SHP77 treated with DMSO at 0.1 percent for 48 hours (cell line): ENCODE measurements at regions not wholly inside any gene's neighbourhood (a gene's known extent, or its start where the extent isn't known, plus 50 kb on each side); places are given as distances from the start of the nearest gene placed in this dataset.
A peak's percentile ranks its signal among the peaks of the same experiment; 100 is the strongest.

Experiments used
- DNase-seq: peaks from one replicate; lab custom pipeline; 2025; lab: John Stamatoyannopoulos, UW

DNA sequence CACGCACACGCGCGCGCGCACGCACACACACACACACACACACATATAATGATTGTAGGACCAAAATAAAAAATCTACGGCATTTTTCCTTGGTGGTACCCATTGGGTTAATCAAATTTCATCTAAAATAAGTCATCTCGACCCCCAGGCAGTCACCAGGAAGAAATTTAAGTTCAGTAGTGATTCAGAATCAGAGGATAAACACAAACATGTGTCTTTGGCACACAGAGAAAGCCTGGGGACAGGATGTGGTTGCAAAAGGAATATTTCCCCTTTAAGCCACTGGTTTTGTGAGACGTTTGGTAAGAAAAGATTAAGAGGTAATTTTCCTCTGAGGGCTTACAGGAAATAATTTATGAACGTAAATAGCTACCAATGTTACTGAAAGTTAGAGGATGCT lies 171.6 kb upstream of the PIEZO2 start:
- DNase-seq: no peak

DNA sequence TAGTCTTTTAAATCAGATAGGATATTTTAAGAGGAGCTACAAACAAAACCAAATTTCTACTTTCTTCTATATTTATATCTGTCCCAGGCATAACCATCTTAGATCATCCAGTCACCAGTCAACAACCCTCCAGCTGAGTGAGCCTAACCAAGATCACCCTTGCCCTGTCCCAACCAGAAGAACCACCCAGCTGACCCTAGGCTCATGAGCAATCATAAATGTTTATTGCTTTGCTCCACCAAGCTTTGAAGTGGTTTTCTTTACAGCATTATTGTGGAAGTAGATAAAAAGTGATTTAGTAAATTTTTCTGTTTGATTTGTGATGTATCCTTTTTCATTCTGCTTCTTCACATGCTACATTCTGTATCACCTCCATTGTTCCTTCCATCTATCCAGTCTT lies 167.2 kb upstream of the PIEZO2 start:
- no peak for DNase-seq

DNA sequence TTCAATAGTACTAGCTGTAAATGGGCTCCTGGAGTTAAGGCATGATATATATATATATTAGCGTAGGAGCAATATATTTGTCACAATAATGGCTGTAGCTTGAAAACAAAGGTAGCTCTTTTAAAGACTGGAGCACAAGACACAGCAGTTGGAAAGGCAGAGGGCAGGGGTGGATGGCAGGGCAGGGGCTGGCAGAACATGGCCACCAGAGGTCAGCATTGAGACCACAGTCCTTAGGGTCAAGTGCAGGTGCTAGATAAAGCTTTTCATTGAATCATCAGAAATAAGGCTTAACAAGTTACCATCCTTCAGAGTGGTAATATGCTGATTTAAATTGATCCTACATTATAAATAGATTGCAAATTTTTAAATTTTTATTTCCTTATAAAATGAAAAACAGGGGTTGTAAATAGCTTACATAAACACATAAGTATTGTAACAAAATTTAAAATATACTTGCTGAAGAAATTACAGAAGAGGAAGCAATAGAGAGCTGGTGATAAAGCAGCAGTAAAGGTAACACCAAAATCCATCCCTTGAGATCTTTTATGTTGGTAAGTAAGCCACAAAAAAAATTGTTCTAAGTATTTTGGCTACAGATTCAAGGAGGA lies 161.2 kb upstream of the PIEZO2 start:
- DNase-seq: peak; percentile 5

DNA sequence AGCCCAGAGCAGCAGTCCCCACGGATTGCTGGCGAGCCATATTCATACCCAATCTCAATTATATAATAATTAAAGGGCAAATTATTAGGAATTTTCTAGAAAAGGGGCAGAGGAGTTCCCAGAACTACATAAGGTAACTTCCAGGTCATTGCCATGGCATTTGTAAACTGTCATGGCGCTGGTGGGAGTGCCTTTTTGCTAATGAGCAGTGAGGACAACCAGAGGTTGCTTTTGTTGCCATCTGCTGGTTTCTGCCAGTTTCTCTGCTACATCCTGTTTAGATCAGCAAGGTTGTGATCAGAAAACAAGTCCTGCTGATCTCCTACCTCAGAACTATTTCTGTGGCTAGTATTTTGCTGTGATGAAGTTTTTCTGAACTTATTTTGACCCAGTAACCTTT lies 159.8 kb upstream of the PIEZO2 start:
- DNase-seq: no peak

DNA sequence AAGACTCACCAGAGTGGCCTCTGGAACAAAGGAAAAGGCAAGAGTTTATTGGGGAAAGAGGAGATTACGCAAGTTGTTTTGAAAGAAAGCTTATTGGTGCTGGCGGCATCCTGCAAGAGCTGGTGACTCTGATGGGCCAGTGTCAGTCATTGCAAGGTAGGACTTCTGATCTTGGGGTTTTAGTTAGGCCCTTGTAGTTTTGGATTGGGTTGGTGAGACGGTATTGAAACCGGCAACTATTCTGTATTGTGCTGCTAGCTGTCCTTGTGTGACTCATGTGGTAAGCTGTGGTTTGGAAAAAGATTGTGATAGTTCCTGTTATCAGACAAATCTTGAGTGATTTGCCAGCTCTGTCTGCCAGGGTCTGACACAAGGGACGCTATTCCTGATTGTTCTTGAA lies 159.1 kb upstream of the PIEZO2 start:
- no peak for DNase-seq

DNA sequence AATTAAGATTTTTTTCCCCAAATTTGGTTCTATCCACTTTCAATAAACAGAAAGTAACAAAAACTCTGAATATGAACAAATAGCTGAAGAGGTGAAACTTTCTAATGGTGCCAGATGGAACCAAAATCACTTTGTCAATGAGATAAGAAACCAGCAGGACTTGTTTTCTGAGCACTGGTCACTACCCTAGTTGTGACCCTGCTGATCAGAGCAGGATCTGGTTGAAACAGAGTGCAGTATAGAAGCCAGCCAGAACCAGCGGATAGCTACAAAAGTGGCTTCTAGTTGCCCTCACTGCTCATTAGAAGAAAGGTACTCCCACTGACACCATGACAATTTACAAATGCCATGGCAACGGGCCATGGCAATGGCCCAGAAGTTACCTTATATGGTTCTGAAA lies 158.3 kb upstream of the PIEZO2 start:
- DNase-seq: no peak

DNA sequence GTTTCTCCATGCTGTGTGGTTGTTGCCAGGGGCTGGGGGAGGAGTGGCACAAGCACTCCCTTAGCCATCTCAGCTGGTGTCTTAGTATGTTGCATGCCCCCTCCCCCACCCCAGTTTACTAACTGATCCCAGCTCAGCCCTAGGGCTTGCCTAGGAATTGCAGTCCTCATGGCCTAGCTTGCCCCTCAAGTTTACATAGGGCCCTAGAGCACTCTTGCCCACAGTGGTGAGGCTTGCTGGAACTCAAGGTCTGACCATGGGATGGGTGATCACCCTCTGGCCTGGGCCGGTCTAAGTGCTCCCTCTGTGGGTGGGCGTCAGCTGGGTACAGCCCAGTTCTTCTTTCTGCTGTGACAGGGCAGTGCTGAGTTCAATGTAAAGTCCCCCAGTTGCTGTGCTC lies 156.1 kb upstream of the PIEZO2 start:
- no peak for DNase-seq

DNA sequence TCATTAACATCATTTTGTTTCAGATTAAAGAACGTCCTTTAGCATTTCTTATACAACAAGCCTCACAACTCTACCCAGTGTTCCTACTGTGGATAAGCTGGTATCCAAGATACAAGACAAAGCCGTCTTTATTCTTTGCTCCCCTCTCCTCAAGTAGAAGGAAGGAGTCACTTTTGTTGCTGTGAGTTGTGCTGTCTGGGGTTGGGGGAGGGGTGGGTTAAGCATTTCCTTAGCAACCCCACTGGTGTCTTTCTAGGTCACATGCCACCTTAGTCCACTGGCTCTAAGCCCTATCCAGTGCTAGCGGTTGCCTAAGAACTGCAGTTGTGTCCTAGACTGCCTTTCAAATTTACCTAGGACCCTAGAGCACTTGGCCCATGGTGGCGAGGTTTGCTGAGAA lies 155.6 kb upstream of the PIEZO2 start:
- no peak for DNase-seq

DNA sequence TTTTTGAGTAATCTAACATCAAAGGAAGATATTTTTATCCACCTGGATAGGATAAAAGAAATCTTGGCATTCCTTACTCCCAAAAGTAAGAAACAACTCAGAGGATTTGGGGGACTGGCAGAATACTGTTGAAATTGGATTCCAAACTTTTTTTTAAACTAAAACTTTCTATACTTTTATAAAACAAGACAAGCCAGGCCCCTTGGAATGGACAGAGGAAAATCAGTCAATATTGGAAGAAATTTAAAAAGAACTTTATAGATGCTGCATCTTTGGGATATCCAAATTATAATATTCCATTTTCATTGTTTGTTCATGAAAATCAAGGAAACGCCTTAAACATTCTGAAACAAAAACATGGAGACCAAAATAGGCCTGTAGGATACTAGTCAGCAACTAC lies 147.6 kb upstream of the PIEZO2 start:
- DNase-seq: no peak

DNA sequence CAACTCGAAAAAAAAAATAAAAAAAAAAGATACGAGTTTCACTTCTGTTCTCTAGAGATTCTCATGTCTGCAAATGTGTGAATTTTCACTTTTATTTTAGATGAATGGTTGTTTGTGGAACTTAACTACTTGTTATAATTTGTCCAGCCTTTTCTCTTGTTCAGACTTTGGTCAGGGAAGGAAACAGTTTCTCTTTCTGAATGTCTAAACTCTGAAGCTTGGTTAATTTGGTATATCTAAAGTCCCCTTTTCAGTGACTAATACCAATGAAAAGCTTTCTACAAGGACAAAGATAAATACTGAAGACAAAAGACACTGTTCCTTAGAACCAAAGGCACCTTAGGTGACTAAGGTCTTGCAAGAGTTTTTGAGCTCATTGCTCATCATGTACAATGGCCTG lies 144.4 kb upstream of the PIEZO2 start:
- no peak for DNase-seq

DNA sequence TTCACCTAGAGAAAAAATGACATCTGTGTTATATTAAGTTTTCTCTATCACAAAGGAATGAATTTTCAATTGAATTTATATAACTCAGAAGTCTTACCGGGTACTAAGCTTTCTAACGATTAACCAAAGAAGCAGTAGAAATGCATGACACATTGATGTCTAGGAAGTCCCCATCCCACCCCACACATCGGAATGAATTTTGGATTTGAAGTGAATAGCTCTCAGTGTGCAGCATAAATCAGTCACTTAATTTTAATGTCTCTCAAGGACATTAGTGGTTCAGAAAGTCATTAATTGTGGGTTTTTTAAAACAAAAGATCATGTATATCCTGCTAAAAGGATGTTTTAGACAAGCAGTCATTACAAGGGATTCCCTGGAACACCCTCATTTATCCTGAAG lies 141.4 kb upstream of the PIEZO2 start:
- no peak for DNase-seq

DNA sequence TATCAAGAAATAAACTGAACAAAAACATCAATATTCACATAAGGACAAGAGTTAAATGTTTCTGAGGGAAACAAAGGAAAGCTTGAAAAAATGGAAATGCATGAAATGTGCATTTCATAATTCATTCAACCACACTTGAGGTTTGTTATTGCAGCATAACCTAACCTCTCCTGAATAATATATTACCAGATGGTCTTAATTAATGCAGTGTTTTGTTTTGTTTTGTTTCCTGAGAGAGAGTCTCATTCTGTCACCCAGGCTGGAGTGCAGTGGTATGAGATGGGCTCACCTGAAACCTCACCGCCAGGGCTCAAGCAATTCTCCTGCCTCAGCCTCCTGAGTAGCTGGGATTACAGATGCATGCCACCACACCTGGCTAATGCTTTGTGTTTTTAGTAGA lies 139.9 kb upstream of the PIEZO2 start:
- DNase-seq: no peak

DNA sequence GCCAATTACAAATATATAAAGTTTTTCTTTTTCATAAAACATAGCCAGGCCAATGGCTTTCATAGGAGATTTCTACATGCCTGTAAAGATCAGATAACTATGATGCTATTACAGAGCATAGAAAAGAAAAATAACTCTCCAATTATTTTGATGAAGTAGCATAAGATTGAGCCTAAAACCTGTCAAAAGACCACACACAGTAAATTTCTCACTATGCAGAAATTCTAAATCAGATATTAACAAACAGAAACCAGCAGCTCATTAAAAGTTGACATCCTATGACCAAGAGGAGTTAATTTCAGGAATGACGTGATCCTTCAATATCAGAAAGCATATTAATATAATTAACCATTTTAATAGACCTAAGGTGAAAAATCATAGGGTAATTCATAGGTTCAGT lies 139.0 kb upstream of the PIEZO2 start:
- DNase-seq: no peak

DNA sequence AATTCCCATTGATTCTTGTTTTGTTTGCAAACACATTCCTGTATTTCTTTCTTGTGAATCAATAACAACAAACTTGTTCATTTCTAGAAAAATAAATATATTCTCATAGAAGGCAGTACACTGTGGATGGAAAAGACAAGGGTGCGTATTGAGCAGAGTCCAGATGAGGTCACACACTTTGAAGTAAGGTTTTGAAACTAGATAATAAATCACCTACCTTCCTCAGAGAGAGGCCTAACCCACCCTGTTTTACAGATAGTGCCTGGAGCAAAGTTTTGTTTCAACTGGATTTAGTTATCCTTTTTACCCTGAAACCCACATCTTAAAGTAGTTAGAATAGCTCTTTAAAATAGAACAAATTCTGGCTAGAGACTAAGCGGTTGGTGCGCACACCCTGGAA lies 137.1 kb upstream of the PIEZO2 start:
- DNase-seq: no peak

DNA sequence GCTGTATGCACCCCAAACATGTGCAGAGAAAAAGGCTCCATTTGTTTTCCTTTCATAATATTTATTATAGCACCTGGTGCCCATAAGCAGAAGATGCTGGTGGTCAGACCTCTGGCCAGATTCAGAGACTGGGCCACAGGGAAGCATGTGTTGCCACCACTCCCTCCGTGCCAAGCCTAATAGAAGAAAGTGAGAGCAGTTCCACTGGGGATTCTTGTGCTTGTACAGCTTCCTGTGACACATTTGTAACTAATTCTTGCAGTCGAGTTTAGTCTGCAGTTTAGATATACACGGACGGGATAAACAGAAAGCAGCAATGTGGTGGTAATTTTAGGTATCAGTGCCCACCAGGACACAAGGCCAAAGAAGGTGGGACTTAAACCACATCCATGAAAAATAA lies 135.4 kb upstream of the PIEZO2 start:
- DNase-seq: no peak

DNA sequence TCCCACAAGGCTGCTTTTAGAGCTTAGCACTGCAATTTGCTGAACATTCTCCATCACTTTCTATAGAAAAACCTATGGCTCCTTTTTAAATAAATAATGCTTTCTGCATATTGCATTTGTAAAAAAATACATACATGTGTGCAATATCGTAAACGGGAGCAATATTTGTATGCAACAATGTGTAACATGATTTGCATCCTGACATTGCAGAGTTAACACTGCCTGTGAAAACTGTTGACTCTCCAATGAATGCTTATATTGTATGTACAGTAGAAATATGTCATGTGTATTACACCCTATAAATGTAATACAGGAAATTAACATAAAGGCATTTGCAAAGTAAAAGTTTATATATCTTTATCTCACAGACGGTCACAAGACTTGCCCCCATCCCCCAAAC lies 135.0 kb upstream of the PIEZO2 start:
- no peak for DNase-seq

DNA sequence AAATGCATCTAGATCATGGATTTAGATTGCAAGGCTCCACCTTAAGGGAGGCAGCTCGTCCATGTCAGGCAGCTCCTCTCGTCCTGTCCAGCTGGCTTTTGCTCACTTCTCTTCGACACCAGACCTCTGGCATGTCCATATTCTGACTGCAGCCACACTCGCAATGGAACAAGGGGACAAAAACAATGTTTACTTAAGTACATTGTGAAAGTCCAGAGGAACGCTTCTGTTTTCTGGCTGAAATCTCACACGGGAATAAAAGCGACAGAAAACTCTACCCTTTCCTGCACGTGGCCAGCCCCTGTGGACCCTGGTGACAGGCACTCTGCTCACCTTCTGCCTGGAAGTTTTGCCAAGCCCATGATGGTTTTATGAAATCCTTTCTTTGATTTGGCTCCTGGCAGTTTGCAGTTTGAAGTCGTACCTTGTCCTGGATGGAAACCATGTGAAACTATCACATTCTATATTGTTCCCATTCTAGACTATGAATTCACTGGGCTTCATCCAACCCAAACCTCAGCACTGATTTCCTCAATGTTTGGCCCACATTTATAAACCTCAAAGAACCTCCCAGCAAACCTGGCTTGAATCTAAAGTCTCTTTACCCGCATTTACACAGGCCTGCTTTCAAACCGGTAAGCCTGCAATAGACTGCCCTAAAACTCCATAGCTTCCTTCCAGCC lies 134.3 kb upstream of the PIEZO2 start:
- DNase-seq: no peak

DNA sequence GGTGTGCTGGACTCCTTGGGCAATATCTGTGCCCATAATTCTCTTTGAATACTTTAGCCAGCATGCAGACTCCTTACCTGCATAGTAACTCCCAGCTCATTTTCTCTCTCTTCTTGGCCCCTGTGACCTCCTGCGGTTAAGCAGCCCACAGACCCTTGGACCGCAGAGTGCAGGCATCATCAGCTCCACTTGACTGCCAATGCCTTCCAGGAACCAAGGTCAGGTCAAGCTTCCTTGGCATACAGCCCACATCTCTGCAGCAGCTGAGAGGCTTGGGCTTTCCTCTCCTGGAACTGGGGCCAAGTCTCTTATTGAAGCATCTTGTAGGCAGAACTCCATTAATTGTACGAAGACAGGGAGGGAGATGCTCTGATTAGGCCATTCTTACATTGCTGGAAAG lies 130.1 kb upstream of the PIEZO2 start:
- DNase-seq: no peak

DNA sequence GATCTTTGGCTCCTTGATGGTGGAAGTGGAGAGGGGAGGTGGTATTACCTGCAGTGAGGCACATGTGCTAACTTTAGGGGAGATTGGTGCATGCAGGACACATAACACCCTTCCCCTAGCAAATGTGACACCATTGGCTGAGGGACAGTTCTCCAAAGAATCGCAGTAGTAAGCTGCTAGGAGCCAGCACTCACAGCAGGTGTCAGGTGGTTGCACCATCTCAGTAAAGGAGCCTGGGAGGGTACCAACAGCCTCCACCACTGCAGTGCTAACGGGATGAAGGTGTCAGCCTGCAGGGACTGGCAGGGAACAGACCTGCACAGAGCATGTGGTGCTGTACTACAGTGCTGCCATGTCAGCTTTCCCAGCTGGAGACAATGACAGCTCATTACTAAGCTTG lies 127.3 kb upstream of the PIEZO2 start:
- no peak for DNase-seq

DNA sequence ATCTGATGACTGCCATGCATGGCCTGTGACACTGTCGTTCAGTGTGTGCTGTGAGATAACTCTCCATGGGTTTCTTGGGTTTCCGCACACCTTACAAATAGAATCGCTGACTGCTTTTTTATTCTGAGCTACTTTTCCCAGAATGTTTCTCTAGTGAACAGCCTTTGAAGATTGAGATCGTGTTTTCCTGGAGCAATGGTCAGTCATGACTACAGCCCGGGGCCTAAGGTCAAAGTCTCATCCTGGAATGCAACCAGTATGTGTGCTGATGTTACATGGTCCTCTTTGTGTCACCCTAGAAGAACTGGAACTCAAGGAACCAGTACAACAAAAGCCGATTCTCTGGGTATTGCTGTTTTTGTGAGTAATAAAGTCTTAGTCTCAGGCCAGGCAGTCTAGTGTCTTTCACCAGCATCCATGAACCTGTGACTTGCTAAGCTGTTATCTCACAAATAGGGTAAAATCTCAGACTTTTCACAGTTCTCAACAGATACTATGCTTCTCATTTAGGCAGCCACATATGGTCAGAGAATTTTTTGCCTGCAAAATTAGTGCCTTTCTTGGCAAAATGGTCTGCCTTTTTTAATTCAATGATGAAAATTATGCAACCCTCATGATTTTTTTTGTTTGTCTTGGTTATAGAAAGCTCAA lies 124.9 kb upstream of the PIEZO2 start:
- DNase-seq: no peak

DNA sequence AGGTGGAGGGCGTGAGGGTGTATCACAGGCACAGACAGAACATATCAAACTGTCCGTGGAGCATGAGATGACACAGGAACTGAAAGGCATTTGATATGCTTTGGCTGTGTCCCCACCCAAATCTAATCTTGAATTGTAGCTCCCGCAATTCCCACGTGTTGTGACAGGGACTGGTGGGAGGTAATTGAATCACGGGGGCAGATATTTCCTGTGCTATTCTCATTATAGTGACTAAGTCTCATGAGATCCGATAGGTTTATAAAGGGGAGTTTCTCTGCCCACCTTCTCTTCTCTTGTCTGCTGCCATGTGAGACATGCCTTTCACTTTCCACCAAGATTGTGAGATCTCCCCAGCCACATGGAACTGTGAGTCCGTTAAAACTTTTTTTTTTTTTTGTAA lies 123.1 kb upstream of the PIEZO2 start:
- no peak for DNase-seq

DNA sequence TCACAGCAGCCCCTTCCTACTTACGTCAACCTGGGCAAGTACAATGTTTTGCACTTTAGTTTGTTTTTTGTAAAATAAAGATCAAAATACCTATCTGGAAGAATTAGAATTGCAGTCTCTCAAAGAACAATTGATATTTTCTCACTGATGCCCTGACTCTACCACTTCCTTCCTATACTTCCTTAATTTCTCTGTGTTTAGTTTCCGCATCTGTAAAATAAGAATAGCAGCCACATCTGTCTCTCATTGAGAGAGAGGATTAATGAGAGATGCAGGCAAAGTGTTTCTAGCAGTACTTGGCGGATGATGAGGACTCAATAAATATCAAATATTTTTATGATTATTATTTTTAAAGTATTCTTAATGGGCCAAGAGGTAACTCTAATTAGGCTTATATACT lies 122.6 kb upstream of the PIEZO2 start:
- DNase-seq: no peak

DNA sequence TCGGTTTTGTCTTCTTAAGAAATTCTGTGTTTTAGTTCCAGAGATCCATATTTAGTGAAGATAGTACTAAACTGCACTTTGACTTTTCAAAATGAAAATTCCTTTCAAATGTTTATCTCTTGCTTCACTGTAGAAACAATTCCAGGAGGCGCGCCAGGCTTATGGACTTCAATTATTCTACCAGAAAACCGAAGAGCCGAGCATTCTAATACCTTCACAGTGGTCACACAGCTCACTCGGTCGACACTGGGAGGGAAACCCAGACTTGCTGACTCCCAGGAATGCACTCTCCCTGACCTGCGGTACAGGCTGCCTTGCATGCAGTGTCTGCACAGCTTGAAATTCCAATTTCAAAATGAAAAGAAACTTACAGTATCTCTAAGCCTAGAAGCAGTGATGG lies 119.9 kb upstream of the PIEZO2 start:
- DNase-seq: no peak

DNA sequence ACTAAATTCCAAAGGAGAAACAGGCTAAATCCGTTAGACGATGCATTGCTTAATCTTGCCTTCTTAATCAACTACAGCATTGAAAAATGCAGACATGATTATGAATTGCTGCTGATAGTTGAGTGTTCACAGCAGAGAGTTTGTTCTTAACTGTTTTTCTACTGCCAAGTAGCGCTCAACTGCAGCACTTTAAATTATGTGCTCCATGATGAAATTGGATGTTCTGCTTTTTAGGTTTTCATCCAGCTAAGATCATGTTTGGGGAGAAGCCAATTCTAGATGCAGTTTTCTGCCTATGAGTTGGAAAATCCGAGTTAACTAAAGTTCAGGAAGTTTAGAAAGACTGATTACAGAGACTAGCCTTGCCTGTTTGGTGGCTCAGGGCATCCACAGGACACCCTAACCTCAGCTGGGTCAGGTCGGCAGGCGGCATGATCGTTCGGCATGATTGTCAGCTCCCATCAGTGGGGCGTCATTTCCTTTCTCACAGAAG lies 119.4 kb upstream of the PIEZO2 start:
- no peak for DNase-seq
